K562 (cell line): ENCODE measurements at regions not wholly inside any gene's neighbourhood (a gene's known extent, or its start where the extent isn't known, plus 50 kb on each side); places are given as distances from the start of the nearest gene placed in this dataset.

Experiments
- ADNP ChIP-seq: fragments of 200-800 bp; sonication (Bioruptor generic); IDR thresholded peaks from 2 replicates; pipeline ENCODE4 v1.6.1; 2016; ENCODE audit warnings: missing genetic modification characterization, missing compliant biosample characterization
- ARID4B ChIP-seq: sonication (generic); formaldehyde crosslinking; IDR thresholded peaks from 2 replicates; pipeline ENCODE4 v1.8.0; 2022; ENCODE audit warnings: mild to moderate bottlenecking, missing genetic modification reagents
- BACH1 ChIP-seq: fragments of 200-800 bp; sonication (Bioruptor generic); IDR thresholded peaks from 2 replicates; pipeline ENCODE4 v1.6.1; 2016; ENCODE audit warnings: missing genetic modification characterization, missing compliant biosample characterization
- FOXK2 ChIP-seq, 2 experiments: fragments of 450-650 bp; IDR thresholded peaks in 1 of 2; conservative IDR thresholded peaks in 1 of 2; 2 replicates each; pipeline ENCODE4 v1.6.1; 2016; ENCODE audit warnings: low read depth in 2 of 2, mild to moderate bottlenecking in 1 of 2
- GABPA ChIP-seq: fragments of 200-800 bp; sonication (Bioruptor generic); conservative IDR thresholded peaks from 2 replicates; pipeline ENCODE4 v1.6.1; 2016; ENCODE audit warnings: low read depth, missing genetic modification characterization, missing compliant biosample characterization
- REST ChIP-seq, 2 experiments: fragments of 450-650 bp; formaldehyde crosslinking in 1 of 2; IDR thresholded peaks; 2 replicates each; pipeline versions ENCODE4 v1.4.0 to v1.6.1; 2014 to 2020; ENCODE audit warnings: mild to moderate bottlenecking in 2 of 2, borderline replicate concordance in 1 of 2, low read depth in 1 of 2
- TBP ChIP-seq: optimal IDR thresholded peaks from 2 replicates; pipeline ENCODE3; 2011; ENCODE audit warnings: low read depth, low read length, improper control_type of control experiment
- ZC3H4 ChIP-seq: sonication (generic); formaldehyde crosslinking; IDR thresholded peaks from 2 replicates; pipeline ENCODE4 v1.9.0; 2021; ENCODE audit warnings: missing genetic modification reagents, borderline replicate concordance

- TF ChIP-seq ARID4B (CRISPR knock-in tag) (no peak), REST (IDR thresholded peaks at IDR 0.05; ENCODE audit: borderline replicate concordance) (no peak), REST (CRISPR knock-in tag; IDR thresholded peaks at IDR 0.05; ENCODE audit: low read depth) (no peak), GABPA (no peak), ADNP (tag) (no peak), ZC3H4 (CRISPR knock-in tag) (no peak), TBP (no peak), FOXK2 (conservative IDR thresholded peaks at IDR 0.05 in 1 of 2, IDR thresholded peaks at IDR 0.05 in 1 of 2; ENCODE audit: low read depth in 2 of 2) (no peak), BACH1 (tag) (no peak)
These were observed 515.0 kb downstream of the PYDC2 start for GRCh38 chr3:191975936-191976335.
